SK-N-SH treated with all-trans-retinoic acid at 6 μM for 48 hours (cell line): ENCODE measurements at regions not wholly inside any gene's neighbourhood (a gene's known extent, or its start where the extent isn't known, plus 50 kb on each side); places are given as distances from the start of the nearest gene placed in this dataset.

Experiments
- ATAC-seq: fragments of 200-7000 bp; cut with Tn5 transposase; 3 replicates; pipeline ENCODE4 v1.9.1; 2020; ENCODE audit warnings: mild to moderate bottlenecking, moderate library complexity
- ARNTL ChIP-seq: fragments of 450-650 bp; formaldehyde crosslinking; IDR thresholded peaks from 2 replicates; pipeline ENCODE4 v1.5.0; 2020; ENCODE audit warnings: low read depth, mild to moderate bottlenecking, moderate library complexity, borderline replicate concordance
- BACH2 ChIP-seq: fragments of 250-450 bp; sonication (Bioruptor Pico); IDR thresholded peaks from 2 replicates; pipeline ENCODE4 v1.9.0; 2021; ENCODE audit warnings: mild to moderate bottlenecking, borderline replicate concordance
- CREB5 ChIP-seq: fragments of 250-450 bp; sonication (Bioruptor Pico); IDR thresholded peaks from 2 replicates; pipeline ENCODE4 v1.5.1; 2020; ENCODE audit warnings: low read depth, mild to moderate bottlenecking, moderate library complexity
- CSDC2 ChIP-seq: fragments of 250-450 bp; sonication (Bioruptor Pico); IDR thresholded peaks from 2 replicates; pipeline ENCODE4 v1.5.0; 2020; ENCODE audit warnings: mild to moderate bottlenecking, moderate library complexity
- ESRRG ChIP-seq: fragments of 250-450 bp; sonication (Bioruptor Pico); IDR thresholded peaks from 2 replicates; pipeline ENCODE4 v1.6.1; 2021; ENCODE audit warnings: mild to moderate bottlenecking
- GLIS3 ChIP-seq: fragments of 250-450 bp; sonication (Bioruptor Pico); IDR thresholded peaks from 2 replicates; pipeline ENCODE4 v1.5.0; 2020; ENCODE audit warnings: mild to moderate bottlenecking, moderate library complexity
- ISL1 ChIP-seq: fragments of 250-450 bp; sonication (Bioruptor Pico); IDR thresholded peaks from 2 replicates; pipeline ENCODE4 v2.1.2; 2022; ENCODE audit warnings: mild to moderate bottlenecking, moderate library complexity
- OSR1 ChIP-seq: fragments of 250-450 bp; sonication (Bioruptor Pico); IDR thresholded peaks from 2 replicates; pipeline ENCODE4 v1.8.0; 2022; ENCODE audit warnings: moderate library complexity, mild to moderate bottlenecking, inconsistent platforms
- PPARA ChIP-seq: fragments of 250-450 bp; sonication (Bioruptor Pico); IDR thresholded peaks from 2 replicates; pipeline ENCODE4 v1.5.0; 2020; ENCODE audit warnings: mild to moderate bottlenecking, borderline replicate concordance
- RARB ChIP-seq: fragments of 250-450 bp; sonication (Bioruptor Pico); IDR thresholded peaks from 2 replicates; pipeline ENCODE4 v1.8.0; 2021; ENCODE audit warnings: mild to moderate bottlenecking, moderate library complexity
- SNAI2 ChIP-seq: fragments of 250-450 bp; sonication (Bioruptor Pico); IDR thresholded peaks from 2 replicates; pipeline ENCODE4 v1.5.0; 2020; ENCODE audit warnings: mild to moderate bottlenecking, moderate library complexity
- TCF4 ChIP-seq: fragments of 250-450 bp; sonication (Bioruptor Pico); IDR thresholded peaks from 2 replicates; pipeline ENCODE4 v1.8.0; 2021; ENCODE audit warnings: mild to moderate bottlenecking, moderate library complexity, borderline replicate concordance
- ZC3H10 ChIP-seq: fragments of 250-450 bp; sonication (Bioruptor Pico); IDR thresholded peaks from 2 replicates; pipeline ENCODE4 v1.5.1; 2021; ENCODE audit warnings: mild to moderate bottlenecking, moderate library complexity
- ZFP3 ChIP-seq: fragments of 250-450 bp; sonication (Bioruptor Pico); IDR thresholded peaks from 2 replicates; pipeline ENCODE4 v1.5.0; 2020; ENCODE audit warnings: mild to moderate bottlenecking, moderate library complexity
- ZFP30 ChIP-seq: fragments of 450-650 bp; formaldehyde crosslinking; IDR thresholded peaks from 2 replicates; pipeline ENCODE4 v1.5.0; 2022; ENCODE audit warnings: mild to moderate bottlenecking, moderate library complexity
- ZNF565 ChIP-seq: fragments of 450-650 bp; formaldehyde crosslinking; conservative IDR thresholded peaks from 2 replicates; pipeline ENCODE4 v1.5.0; 2020; ENCODE audit warnings: low read depth, mild to moderate bottlenecking, moderate library complexity
- ZNF70 ChIP-seq: fragments of 450-650 bp; formaldehyde crosslinking; IDR thresholded peaks from 2 replicates; pipeline ENCODE4 v1.5.0; 2020; ENCODE audit warnings: mild to moderate bottlenecking, moderate library complexity
- TF ChIP-seq, protein P1 (sequence below): fragments of 250-450 bp; sonication (Bioruptor Pico); IDR thresholded peaks from 2 replicates; pipeline ENCODE4 v1.5.0; 2020; ENCODE audit warnings: mild to moderate bottlenecking, moderate library complexity
- TF ChIP-seq, protein P2 (sequence below): fragments of 250-450 bp; sonication (Bioruptor Pico); IDR thresholded peaks from 2 replicates; pipeline ENCODE4 v1.8.0; 2020; ENCODE audit warnings: mild to moderate bottlenecking, moderate library complexity, borderline replicate concordance

- no peak for TF ChIP-seq ZC3H10 (CRISPR knock-in tag)
- no peak for TF ChIP-seq ESRRG (CRISPR knock-in tag)
- no peak for TF ChIP-seq ZNF565 (CRISPR knock-in tag)
- no peak for TF ChIP-seq ZNF70
- no peak for TF ChIP-seq CREB5 (CRISPR knock-in tag)
- TF ChIP-seq, protein P1, sequence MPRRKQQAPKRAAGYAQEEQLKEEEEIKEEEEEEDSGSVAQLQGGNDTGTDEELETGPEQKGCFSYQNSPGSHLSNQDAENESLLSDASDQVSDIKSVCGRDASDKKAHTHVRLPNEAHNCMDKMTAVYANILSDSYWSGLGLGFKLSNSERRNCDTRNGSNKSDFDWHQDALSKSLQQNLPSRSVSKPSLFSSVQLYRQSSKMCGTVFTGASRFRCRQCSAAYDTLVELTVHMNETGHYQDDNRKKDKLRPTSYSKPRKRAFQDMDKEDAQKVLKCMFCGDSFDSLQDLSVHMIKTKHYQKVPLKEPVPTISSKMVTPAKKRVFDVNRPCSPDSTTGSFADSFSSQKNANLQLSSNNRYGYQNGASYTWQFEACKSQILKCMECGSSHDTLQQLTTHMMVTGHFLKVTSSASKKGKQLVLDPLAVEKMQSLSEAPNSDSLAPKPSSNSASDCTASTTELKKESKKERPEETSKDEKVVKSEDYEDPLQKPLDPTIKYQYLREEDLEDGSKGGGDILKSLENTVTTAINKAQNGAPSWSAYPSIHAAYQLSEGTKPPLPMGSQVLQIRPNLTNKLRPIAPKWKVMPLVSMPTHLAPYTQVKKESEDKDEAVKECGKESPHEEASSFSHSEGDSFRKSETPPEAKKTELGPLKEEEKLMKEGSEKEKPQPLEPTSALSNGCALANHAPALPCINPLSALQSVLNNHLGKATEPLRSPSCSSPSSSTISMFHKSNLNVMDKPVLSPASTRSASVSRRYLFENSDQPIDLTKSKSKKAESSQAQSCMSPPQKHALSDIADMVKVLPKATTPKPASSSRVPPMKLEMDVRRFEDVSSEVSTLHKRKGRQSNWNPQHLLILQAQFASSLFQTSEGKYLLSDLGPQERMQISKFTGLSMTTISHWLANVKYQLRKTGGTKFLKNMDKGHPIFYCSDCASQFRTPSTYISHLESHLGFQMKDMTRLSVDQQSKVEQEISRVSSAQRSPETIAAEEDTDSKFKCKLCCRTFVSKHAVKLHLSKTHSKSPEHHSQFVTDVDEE = no peak
- TF ChIP-seq, protein P2, sequence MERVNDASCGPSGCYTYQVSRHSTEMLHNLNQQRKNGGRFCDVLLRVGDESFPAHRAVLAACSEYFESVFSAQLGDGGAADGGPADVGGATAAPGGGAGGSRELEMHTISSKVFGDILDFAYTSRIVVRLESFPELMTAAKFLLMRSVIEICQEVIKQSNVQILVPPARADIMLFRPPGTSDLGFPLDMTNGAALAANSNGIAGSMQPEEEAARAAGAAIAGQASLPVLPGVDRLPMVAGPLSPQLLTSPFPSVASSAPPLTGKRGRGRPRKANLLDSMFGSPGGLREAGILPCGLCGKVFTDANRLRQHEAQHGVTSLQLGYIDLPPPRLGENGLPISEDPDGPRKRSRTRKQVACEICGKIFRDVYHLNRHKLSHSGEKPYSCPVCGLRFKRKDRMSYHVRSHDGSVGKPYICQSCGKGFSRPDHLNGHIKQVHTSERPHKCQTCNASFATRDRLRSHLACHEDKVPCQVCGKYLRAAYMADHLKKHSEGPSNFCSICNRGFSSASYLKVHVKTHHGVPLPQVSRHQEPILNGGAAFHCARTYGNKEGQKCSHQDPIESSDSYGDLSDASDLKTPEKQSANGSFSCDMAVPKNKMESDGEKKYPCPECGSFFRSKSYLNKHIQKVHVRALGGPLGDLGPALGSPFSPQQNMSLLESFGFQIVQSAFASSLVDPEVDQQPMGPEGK (CRISPR knock-in tag) = no peak
- no peak for TF ChIP-seq ZFP30 (CRISPR knock-in tag)
- TF ChIP-seq ZFP3 (CRISPR knock-in tag) = no peak
- no peak for TF ChIP-seq GLIS3 (CRISPR knock-in tag)
- TF ChIP-seq ARNTL (CRISPR knock-in tag) = no peak
- TF ChIP-seq ISL1 = no peak
- TF ChIP-seq PPARA (CRISPR knock-in tag) = no peak
- no peak for TF ChIP-seq CSDC2 (CRISPR knock-in tag)
- TF ChIP-seq, all 23 proteins: peak for 0
Observed at GRCh38 chr2:84031312-84032050, 427.6 kb downstream of the SUCLG1 start.

DNA sequence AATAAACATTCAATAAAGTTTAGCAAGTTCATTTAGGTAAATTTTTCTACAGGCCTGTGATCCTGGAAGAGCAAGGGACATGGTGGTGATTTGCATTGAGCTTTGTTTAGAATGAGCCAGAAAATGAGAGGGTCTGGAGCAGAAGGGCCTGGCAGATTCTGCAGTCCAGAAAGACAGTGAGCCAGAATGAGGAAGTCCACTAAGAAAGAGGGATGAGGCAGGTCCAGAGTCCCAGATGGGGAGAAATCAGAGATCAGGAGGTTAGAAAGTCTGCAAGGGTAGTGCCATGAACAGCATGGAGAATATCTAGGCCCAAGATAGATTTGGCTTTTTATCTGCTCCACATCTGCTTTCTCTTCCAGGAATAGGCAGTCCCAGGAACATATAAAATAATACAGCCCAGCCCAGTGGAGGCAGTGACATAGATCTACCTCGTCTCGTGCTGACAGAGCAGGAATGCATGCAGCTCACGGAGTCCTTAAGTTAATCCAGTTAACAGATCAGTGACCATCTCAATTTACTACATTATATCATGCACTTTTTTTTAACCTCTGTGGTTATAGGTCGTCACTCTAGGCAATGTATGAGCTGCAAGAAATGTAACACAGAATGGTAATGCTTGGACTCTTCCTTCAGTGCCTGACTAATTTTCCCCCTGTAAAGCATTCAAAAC, 429.0 kb downstream of the SUCLG1 start:
- TF ChIP-seq RARB = no peak
- TF ChIP-seq ESRRG (CRISPR knock-in tag) = no peak
- TF ChIP-seq, protein P2 (CRISPR knock-in tag) = no peak
- no peak for TF ChIP-seq ZFP30 (CRISPR knock-in tag)
- no peak for TF ChIP-seq CSDC2 (CRISPR knock-in tag)
- no peak for ATAC-seq

More at GRCh38 chr2:84031312-84032050, 427.6 kb downstream of the SUCLG1 start:
- no peak for ATAC-seq

GRCh38 chr2:84026818-84027217, 432.3 kb downstream of the SUCLG1 start:
- TF ChIP-seq ZC3H10 (CRISPR knock-in tag) = no peak
- no peak for TF ChIP-seq CSDC2 (CRISPR knock-in tag)
- TF ChIP-seq ZFP30 (CRISPR knock-in tag) = no peak
- TF ChIP-seq, protein P1 = no peak
- TF ChIP-seq SNAI2 (CRISPR knock-in tag) = no peak
- TF ChIP-seq ARNTL (CRISPR knock-in tag) = no peak
- no peak for TF ChIP-seq TCF4
- no peak for TF ChIP-seq OSR1 (CRISPR knock-in tag)
- no peak for TF ChIP-seq ZNF565 (CRISPR knock-in tag)
- no peak for TF ChIP-seq ZFP3 (CRISPR knock-in tag)
- TF ChIP-seq BACH2 (CRISPR knock-in tag) = no peak
- no peak for ATAC-seq
